ENCODE measurements at regions not wholly inside any gene's neighbourhood (a gene's known extent, or its start where the extent isn't known, plus 50 kb on each side); places are given as distances from the start of the nearest gene placed in this dataset.

GRCh38 chr4:144409525-144409924 lies 236.4 kb upstream of the HHIP start:
- no peak for TF ChIP-seq CTCF (IDR thresholded peaks at IDR 0.05)
- TF ChIP-seq POLR2AphosphoS5 (IDR thresholded peaks at IDR 0.05): no peak
- no peak for TF ChIP-seq EP300 (IDR thresholded peaks at IDR 0.05)
- TF ChIP-seq POLR2A (IDR thresholded peaks at IDR 0.05): no peak

All from upper lobe of left lung (tissue), 4 donors.